ENCODE measurements at regions not wholly inside any gene's neighbourhood (a gene's known extent, or its start where the extent isn't known, plus 50 kb on each side); places are given as distances from the start of the nearest gene placed in this dataset.
"Not testable (repeated sequence)": the region's sequence is repeated elsewhere in the genome, so short reads cannot be mapped to it uniquely, and the experiment has no call there.

DNA sequence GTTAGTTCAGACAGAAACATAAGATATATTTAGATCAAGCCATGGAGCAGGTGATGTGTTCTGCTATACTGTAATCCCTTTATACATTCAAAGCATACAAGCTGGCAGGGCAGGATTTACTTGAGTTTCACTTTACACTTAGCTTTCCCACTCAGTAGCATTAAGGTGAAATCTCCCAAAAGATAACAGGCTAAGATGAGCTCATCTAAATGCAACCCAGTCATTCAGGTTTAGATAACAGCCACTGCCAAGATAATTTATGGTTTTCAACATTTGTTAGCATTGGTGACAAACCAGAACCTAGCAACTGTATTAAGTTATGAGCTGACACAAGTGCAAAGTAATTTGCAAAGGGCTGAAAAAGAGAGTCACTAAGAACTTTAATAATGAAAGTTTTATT lies 925.1 kb upstream of the ATXN7L3B start:
- TF ChIP-seq CTCF (IDR thresholded peaks at IDR 0.05; ENCODE audit: control insufficient read depth, extremely low read depth, insufficient read depth) = no peak
- peak; percentile 79 for DNase-seq (ENCODE audit: low read depth)

GRCh38 chr12:73623421-73623820 lies 914.2 kb upstream of the ATXN7L3B start:
- DNase-seq (ENCODE audit: low read depth) = no peak
- no peak for TF ChIP-seq CTCF (IDR thresholded peaks at IDR 0.05; ENCODE audit: control insufficient read depth, extremely low read depth, insufficient read depth)
- H3K4me3 ChIP-seq (ENCODE audit: low read depth, low read length) = no peak overlapping the region

More for the DNA sequence above, 925.1 kb upstream of the ATXN7L3B start:
- H3K4me3 ChIP-seq (ENCODE audit: low read depth, low read length) = no peak overlapping the region

- TF ChIP-seq CTCF (IDR thresholded peaks at IDR 0.05; ENCODE audit: control insufficient read depth, extremely low read depth, insufficient read depth) = no peak
- DNase-seq (ENCODE audit: low read depth) = no peak
- H3K4me3 ChIP-seq (ENCODE audit: low read depth, low read length) = no peak overlapping the region
Observed at GRCh38 chr12:73625226-73625625, 912.4 kb upstream of the ATXN7L3B start.

DNA sequence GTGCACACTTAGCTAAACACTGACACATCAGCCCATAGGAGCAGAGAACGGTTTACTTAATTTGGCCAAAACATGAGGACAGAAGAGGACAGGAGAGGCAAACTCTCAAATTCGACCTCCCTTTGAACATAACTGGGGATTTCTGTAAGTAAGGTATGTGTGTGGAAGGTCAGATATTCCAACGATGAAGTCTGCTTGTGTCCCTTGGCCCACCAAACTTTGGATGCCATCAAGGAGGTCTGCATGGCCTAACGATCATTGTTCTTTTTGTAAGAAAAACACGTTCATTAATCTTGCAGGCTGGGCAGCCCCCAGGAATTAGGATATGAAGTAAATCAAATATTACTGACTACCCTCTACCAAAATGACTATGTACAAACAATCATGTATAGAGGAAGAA lies 908.5 kb upstream of the ATXN7L3B start:
- no peak overlapping the region for H3K4me3 ChIP-seq (ENCODE audit: low read depth, low read length)
- DNase-seq (ENCODE audit: low read depth) = no peak
- TF ChIP-seq CTCF (IDR thresholded peaks at IDR 0.05; ENCODE audit: control insufficient read depth, extremely low read depth, insufficient read depth) = no peak

DNA sequence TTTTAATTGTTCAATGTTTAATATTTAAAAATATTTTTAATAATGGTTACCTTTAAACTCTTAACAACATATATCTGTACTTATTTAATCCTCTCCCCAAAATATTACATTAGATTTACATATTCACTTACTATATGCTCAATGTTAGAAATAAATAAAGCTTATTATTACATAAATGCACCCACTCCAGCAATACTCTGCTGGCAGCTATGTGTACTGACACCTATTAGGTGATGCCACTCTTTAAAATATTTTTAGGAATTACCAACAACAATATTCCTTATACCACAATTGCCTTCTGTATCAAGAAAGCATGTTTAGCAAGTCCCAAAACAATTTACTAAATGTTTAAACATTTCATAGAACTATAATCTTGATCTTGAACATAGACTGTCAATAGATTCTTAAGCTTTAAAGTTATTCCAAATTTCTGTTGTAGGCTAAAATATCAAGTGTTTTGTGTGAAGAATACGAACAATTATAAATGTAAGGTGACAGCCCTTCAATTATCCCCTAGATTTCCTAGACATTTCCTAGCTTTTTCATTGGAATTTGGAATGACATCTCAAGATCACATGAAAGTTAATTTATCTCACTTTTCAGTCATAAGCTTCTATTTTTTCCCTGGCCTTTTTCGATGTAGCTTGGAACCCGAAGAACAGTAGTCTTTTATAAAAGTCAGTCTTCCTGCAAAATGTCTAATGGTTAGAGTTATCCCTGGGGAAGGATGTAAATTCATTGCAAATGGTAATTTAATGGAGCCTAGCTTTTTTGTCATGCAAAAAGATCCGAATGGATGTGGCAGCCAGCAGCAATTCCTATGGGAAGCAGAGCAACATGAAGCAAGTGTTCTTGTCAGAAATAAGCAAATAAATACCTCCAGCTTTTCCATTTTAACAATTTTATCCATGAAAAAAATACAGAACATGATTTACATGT lies 907.5 kb upstream of the ATXN7L3B start:
- DNase-seq (ENCODE audit: low read depth) = no peak
- TF ChIP-seq CTCF (IDR thresholded peaks at IDR 0.05; ENCODE audit: control insufficient read depth, extremely low read depth, insufficient read depth) = no peak
- H3K4me3 ChIP-seq (ENCODE audit: low read depth, low read length) = no peak overlapping the region

DNA sequence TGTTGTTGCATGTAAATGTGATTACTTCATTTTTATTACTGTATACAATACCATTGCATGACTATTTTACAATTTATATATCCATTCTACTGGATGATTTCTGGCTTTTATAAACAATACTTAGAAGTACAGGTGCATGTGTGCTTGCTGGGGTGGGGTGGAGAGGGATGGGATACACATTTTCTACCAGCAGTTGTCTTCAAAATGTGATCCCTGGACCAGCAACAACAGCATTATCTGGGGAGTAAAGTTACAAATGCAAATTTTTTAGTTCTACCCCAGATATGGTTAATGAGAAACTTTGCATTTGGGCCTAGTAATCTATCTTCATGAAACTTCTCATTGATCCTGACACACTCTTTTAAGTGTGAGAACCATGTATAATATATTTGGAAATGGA lies 905.4 kb upstream of the ATXN7L3B start:
- no peak for DNase-seq (ENCODE audit: low read depth)
- no peak overlapping the region for H3K4me3 ChIP-seq (ENCODE audit: low read depth, low read length)
- TF ChIP-seq CTCF (IDR thresholded peaks at IDR 0.05; ENCODE audit: control insufficient read depth, extremely low read depth, insufficient read depth) = no peak

- no peak for TF ChIP-seq CTCF (IDR thresholded peaks at IDR 0.05; ENCODE audit: control insufficient read depth, extremely low read depth, insufficient read depth)
- no peak overlapping the region for H3K4me3 ChIP-seq (ENCODE audit: low read depth, low read length)
- no peak for DNase-seq (ENCODE audit: low read depth)
Observed at GRCh38 chr12:73632661-73633060, 905.0 kb upstream of the ATXN7L3B start.

GRCh38 chr12:73639397-73639796 lies 898.2 kb upstream of the ATXN7L3B start:
- not testable (repeated sequence) for H3K4me3 ChIP-seq (ENCODE audit: low read depth, low read length); DNase-seq (ENCODE audit: low read depth)

Measured in LNCaP clone FGC (cell line).